Activated CD4-positive, alpha-beta T cell treated with anti-CD3 and anti-CD28 coated beads for 4 hours (primary cell): ENCODE measurements at regions not wholly inside any gene's neighbourhood (a gene's known extent, or its start where the extent isn't known, plus 50 kb on each side); places are given as distances from the start of the nearest gene placed in this dataset.
"Not testable (repeated sequence)": the region's sequence is repeated elsewhere in the genome, so short reads cannot be mapped to it uniquely, and the experiment has no call there.

ENCODE experiments used
- DNase-seq, 2 donors: peaks; one replicate each; pipeline ENCODE4 v3.0.0-alpha.2; 2020

DNA sequence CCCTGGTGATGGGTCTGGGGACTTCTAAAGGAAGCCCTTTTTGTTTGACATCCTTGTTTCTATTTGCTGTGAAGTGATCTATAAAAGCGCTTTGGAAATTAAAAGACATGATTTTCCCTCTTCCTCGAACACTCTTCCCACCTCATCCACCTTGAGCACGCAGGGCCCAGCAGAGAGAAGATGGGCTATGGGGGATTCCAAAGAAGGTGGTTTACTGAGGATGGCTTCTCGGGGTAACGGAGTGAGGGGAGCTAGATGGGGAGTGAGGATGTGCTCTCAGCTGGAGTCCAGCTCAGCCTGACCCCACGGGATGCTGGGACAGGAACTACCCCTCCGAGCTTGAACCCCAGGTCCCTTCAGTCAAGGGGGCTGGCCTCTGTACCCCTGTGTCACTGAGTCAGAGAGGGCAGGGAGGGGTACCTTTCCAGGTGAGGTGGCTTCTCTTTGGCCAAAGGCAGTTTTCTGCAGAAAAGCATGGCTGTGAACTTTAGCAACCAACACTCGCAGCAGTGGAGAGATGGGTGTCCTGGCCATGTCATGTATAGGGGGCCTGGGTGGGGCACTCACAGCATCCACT lies 180.7 kb upstream of the SMAD3 start:
- no peak for DNase-seq

DNA sequence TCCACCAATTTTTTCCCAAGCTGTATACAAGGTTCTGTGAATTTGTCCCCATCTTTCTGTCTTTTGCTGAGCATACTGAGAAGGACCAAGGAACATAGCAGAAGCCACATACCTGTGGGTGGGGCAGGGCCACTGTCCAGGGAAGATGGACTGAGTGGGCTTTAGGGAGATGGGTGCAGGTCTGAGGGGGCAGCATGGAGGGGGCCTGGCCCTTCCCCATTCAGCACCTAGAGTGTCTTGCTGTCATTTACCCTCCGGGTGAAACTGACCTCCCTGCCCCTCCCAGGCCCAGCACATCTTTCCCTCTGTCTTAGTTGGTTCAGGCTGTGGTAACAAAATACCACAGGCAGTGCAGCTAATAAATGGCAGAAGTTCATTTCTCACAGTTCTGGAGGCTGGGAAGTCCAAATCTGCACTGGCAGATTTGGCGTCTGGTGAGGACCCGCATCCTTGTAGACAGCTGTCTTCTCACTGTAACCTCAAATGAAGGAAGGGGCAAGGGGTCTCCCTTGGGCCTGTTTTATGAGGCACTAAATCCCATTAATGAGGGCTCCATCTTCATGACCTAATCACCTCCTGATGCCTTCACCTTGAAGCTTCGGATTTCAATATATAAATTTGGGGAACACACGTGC lies 180.0 kb upstream of the SMAD3 start:
- no peak for DNase-seq

DNA sequence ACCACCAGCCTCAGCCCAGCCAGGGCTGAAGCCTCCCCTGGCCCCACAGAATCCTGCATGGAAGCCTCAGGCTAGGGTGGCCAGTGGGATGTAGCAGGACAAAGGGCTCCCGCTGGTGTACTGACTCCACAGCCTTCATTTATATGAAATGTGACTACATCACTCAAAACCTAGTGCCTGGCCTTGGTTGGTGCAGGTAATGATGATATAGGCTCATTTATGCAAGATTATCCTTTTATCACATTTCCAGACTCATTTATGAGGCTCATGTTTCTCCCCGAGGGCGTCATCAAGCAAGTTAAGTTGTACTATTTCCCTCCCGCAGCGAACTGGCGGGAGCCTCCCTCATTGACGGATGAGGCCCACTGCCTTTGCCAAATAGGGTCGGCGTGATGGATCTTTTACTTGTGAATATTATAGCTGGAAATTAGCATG lies 179.1 kb upstream of the SMAD3 start:
- DNase-seq = no peak

GRCh38 chr15:66886686-66887273 lies 178.6 kb upstream of the SMAD3 start:
- no peak for DNase-seq

GRCh38 chr15:66889298-66889697 lies 176.1 kb upstream of the SMAD3 start:
- not testable (repeated sequence) for DNase-seq

DNA sequence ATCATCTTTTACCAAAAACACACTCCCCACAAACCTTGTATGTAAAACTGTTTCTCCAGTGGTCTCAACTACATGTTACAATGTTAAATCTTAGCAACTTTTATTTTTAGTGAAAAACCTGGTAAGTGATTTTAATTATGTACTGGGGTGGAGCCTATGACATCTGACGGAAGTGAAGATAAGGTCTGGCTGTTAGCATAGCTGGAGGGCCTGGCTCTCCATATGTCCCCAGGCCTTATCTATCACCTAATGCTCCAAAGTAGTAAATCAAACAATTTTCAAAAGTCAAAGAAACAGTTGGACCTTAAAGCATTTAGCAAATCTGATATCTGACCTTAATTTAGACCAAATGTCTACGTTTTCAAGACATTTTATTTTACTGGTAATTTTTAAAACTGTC lies 173.6 kb upstream of the SMAD3 start:
- DNase-seq = no peak

- DNase-seq = no peak
Measured at GRCh38 chr15:66893294-66893693, 172.1 kb upstream of the SMAD3 start.

- no peak for DNase-seq
Measured at GRCh38 chr15:66894363-66894762, 171.0 kb upstream of the SMAD3 start.

DNA sequence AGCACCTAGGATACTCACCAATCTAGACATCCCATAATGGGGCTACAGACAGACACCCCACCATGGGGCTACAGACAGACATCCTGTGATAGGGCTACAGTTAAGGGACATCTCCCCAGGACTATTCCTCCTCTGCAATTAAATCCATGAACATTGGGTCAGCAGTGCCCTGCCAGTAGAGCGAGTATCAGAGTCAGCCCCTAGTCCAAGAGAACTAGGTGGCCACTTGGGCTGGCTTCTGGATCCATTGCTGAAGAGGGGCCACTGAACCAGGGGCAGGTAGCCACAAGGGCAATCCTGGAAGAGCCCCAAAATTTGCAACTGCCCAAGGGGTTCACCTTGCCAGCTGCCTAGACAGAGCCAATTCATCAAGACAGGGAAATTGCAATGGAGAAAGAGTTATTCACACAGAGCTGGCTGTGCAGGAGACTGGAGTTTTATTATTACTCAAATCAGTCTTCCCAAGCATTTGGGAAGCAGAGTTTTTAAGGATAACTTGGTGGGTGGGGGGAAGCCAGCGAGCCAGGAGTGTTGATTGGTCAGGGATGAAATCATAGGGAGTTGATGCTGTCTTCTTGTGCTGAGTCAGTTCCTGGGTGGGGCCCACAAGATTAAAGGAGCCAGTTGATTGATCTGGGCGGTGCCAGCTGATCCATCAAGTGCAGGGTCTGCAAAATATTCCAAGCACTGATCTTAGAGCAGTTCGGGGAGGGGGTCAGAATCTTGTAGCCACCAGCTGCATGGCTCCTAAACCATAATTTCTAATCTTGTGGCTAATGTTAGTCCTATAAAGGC lies 170.2 kb upstream of the SMAD3 start:
- no peak for DNase-seq

DNA sequence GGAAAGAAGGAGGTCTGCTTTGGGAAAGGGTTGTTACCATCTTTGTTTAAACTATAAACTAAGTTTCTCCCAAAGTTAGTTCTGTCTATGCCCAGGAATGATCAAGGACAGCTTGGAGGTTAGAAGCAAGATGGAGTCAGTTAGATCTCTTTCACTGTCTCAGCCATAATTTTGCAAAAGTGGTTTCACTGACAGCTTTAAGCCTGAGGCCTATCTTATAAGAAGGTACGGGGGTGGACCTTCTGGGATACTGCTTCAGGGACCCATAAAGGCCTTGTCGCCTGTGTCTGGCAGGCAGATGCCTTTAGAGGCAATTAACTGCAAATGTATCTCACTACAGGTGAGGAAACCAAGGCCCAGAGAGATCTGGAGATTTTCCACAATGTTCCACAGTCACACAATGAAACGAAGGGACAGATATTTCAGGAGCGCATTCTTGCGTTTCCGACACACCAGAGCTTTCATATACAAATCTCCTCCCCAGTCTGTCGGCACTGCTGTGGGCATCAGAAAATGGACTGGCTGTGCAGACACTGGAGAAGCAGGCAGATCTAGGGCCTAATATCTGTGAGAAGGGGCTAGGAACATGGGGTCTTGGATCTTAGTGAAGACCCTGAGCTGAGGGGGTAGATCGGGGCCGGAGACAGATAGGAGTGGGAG lies 169.5 kb upstream of the SMAD3 start:
- DNase-seq = no peak

DNA sequence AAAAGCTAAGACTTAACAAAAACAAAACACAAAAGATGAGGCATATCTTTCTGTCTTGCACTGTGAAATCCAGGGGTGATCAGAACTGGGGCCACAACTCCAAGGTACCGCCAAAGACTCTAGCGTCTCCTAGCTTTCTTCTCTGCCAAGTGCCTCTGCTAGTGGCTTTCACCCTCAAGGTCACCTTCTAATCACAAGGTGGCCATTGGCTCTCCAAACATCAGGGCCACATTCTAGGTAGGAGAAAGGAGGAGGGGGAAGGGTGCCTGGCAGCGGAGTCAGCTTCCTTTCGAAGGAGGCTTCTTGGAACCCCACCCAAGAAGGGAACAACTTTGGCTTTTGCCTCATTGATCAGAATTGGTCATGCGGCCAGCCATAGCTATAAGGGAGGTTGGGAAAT lies 168.8 kb upstream of the SMAD3 start:
- no peak for DNase-seq

GRCh38 chr15:66897416-66897815 lies 168.0 kb upstream of the SMAD3 start:
- DNase-seq = no peak

DNA sequence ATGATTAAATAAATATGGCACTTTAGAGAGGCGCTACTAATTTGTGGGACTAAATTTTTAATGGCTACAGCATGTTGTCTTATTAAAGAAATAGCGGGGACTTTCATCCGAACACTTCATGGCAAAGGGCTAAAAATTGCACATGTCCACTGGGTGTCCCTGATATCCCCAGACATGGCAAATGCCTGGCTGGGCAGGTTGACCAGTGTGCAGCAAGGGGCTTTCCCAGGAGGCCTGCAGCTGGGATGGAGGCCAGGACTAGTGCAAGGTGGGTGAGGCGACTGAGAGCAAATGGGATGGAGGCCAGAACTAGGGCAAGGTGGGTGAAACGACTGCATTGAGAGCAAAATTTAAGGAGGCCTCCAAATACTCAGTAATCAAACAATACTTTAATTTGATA lies 167.4 kb upstream of the SMAD3 start:
- DNase-seq = no peak

- no peak for DNase-seq
Measured at GRCh38 chr15:66898656-66899386, 166.6 kb upstream of the SMAD3 start.

DNA sequence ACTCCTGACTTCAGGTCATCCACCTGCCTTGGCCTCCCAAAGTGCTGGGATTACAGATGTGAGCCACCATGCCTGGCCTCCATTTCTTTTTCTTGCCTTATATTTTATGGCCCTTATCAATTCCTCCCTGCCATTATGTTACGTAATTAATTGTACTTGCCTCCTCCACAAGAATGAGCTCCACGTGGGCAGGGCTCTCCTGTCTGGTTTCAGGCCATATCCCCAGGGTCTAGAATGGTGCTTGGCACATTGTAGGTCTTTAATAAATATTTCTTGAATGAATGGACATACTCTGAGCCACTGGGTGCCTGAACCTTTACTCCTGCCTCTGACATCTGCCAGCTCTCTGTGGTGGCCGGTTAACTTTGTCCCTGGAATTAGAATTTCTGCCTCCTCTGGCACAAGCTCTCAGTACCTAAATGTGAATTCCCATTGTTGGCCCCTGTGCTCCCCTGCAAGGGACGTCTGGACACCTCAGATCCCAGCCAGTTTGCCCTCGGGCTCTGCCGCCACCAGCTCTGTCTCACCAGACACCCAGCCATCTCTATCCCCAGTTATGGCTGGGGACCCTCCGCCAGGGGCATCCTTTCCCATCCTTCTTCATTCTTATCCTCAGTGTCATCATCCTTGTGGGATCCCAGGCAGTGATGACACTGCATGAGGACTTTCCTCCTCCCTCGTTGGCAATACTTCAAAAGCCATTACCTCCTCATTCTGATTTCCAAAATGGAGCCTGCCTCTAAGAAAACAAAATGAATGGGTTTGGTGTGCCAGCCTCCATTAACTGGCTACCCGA lies 165.6 kb upstream of the SMAD3 start:
- DNase-seq = no peak

DNA sequence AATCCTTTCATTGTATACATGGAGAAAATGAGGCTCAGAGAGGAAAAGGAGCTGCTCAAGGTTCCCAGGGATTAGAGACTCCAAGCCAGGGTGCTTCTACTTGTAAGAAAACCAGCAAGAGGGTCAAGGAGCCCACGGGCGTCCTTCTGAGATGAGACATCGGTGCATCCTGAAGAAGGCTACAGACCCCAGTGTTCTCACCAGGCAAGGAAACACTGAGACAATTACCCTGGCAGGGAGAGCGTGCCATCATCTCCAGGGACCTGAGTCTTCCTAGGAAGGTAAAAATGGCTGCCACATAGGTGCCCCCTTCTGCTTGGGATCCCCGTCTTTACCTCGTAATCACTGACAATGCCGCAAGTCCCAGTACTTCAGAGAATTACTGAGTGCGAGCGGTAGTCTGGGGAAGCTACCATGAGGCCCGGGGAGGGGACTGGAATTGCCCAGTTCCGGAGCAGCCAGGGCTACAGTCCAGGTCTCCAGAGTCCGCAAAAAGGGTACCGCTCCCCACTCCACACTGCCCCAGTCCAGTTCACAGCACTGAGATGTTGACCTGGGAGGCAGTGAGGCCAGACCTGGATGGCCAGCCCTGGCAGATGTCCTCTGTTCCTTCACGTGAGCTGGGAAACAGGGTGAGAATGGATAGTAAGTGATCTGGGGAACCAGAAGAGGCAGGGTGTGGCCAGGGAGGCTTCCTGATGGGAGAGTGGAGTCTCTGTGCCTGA lies 164.7 kb upstream of the SMAD3 start:
- no peak for DNase-seq

- no peak for DNase-seq
Measured at GRCh38 chr15:66901336-66902100, 163.9 kb upstream of the SMAD3 start.

DNA sequence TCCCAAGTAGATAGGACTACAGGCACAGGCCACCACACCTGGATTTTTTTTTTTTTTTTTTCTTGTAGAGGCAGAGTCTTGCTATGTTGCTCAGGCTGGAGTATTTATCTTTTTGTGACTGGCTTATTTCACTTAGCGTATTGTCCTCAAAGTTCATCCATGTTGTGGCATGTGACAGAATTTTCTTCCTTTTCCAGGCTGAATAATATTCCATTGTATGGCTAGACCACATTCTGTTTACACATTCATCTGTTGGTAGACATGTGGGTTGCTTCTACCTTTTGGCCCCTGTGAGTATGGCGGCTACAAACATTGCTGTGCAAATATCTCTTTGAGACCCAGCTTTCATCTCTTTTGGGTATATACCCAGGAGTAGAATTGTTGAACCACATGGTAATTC lies 160.2 kb upstream of the SMAD3 start:
- DNase-seq = no peak

DNA sequence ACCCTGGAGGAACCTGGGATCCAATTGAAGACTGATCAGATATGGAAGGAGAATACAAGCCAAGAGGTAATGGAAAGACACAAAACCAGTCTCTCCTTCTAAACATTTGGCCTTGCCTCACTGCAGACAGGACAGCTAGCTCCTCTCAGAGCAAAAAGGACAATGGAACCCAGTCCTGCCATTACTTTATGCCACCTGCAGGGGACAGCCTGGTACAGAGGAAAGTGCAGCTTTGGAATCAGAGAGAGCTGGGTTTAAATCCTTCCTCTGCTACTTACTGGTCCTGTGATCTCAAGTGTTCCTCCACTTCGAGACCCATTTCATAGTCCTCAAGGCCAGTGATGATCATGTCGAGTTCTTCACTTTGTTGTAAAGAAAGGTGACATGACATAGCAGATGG lies 159.4 kb upstream of the SMAD3 start:
- DNase-seq = no peak
